ENCODE measurements at regions not wholly inside any gene's neighbourhood (a gene's known extent, or its start where the extent isn't known, plus 50 kb on each side); places are given as distances from the start of the nearest gene placed in this dataset.
"Not testable (repeated sequence)": the region's sequence is repeated elsewhere in the genome, so short reads cannot be mapped to it uniquely, and the experiment has no call there.

DNA sequence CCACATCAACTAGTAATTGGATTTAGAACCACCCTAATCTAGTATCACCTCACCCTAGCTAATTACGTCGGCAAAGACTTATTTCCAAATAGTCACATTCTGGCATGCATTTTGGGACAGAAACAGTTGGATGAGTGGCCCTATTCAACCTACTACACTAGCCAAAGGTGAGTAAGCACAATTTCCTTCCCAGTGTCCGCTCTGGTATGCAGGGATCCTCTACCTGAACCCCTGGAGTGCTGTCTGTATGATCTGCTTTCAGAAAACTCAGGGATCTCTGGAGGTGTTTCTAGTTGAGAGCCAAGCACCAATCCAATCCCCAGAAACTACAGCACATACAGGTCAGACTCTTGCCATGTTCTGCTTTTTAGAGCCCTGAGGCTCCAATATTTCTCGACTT, 717.4 kb upstream of the MANEA start:
- DNase-seq = no peak
- TF ChIP-seq, protein P1, sequence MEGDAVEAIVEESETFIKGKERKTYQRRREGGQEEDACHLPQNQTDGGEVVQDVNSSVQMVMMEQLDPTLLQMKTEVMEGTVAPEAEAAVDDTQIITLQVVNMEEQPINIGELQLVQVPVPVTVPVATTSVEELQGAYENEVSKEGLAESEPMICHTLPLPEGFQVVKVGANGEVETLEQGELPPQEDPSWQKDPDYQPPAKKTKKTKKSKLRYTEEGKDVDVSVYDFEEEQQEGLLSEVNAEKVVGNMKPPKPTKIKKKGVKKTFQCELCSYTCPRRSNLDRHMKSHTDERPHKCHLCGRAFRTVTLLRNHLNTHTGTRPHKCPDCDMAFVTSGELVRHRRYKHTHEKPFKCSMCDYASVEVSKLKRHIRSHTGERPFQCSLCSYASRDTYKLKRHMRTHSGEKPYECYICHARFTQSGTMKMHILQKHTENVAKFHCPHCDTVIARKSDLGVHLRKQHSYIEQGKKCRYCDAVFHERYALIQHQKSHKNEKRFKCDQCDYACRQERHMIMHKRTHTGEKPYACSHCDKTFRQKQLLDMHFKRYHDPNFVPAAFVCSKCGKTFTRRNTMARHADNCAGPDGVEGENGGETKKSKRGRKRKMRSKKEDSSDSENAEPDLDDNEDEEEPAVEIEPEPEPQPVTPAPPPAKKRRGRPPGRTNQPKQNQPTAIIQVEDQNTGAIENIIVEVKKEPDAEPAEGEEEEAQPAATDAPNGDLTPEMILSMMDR (IDR thresholded peaks at IDR 0.05) = no peak
- Histone ChIP-seq H3K9me3 (no peaks in the 10 kb centered on the region), H3K36me3 (no peaks in the 10 kb centered on the region), H3K4me3 (no peak overlapping the region), H3K27ac (no peak overlapping the region), H3K4me1 (no peaks in the 10 kb centered on the region), H3K27me3 (no peaks in the 10 kb centered on the region)
- intact Hi-C loops (cut with DNase I; ENCODE audit: low total_unique reads) = no loop called here

DNA sequence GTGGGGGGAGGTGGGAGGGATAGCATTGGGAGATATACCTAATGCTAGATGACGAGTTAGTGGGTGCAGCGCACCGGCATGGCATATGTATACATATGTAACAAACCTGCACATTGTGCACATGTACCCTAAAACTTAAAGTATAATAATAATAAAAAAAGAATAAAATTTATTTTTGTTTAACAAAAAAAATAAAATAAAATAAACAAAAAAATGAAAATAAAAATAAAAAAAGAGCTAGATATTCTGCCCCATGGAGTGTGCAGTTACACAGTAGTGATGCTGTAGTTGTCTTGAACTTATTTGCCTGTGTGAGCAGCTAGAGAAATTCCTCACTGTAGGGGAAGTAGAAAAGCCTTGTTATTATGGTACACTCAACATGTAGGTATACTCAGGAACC, 720.3 kb upstream of the MANEA start:
- DNase-seq; H3K27me3 ChIP-seq; intact Hi-C loops (cut with DNase I; ENCODE audit: low total_unique reads); H3K9me3 ChIP-seq; H3K4me1 ChIP-seq; H3K36me3 ChIP-seq; H3K27ac ChIP-seq; H3K4me3 ChIP-seq: not testable (repeated sequence)

DNA sequence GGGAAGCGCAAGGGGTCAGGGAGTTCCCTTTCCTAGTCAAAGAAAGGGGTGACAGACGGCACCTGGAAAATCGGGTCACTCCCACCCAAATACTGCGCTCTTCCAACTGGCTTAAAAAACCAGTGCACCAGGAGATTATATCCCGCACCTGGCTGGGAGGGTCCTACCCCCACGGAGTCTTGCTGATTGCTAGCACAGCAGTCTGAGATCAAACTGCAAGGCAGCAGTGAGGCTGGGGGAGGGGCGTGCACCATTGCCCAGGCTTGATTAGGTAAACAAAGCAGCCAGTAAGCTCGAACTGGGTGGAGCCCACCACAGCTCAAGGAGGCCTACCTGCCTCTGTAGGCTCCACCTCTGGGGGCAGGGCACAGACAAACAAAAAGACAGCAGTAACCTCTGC, 726.0 kb upstream of the MANEA start:
- H3K9me3 ChIP-seq; H3K4me1 ChIP-seq; H3K4me3 ChIP-seq; H3K27ac ChIP-seq; DNase-seq; intact Hi-C loops (cut with DNase I; ENCODE audit: low total_unique reads); H3K27me3 ChIP-seq; H3K36me3 ChIP-seq: not testable (repeated sequence)

DNA sequence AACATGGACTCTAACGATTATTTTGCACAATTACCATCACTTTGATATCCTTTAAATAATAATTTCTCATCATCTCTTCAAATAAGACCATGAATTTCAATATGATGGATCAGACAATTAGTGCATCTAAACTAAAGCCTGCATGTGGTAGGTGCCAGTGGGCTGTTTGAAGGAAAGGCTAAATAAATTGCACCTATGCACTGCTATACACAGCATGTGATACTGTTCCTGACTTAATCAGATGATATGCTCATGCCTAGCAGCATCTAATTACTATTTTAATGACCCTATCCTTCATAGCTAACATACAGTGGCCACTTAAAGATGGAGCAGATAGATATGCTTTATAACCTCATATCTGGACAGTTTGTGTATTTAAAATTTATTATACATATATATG, 731.6 kb upstream of the MANEA start:
- intact Hi-C loops (cut with DNase I; ENCODE audit: low total_unique reads) = no loop called here
- TF ChIP-seq, protein P1 (IDR thresholded peaks at IDR 0.05) = no peak
- no peaks in the 10 kb centered on the region for H3K9me3 ChIP-seq

DNA sequence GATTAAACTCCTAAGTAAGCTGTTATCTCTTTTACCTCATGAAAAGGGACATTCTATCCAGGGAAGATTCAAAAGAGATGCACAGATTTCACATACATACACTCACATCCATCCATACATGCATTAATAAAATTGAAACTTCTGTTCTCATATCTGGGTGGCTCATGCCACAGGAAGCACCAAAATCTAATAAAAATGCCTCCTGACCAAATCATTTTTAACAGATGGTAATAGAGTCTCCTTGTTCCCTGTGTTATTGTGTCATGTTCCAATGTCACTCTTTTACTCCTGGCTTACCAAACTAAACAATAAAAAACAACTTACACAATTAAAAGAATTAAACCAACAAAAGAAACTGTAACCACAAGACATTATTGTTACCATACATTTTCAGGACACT, 742.1 kb upstream of the MANEA start:
- no peaks in the 10 kb centered on the region for H3K4me1 ChIP-seq
- H3K27ac ChIP-seq = no peak overlapping the region
- H3K27me3 ChIP-seq = no peaks in the 10 kb centered on the region
- H3K9me3 ChIP-seq = no peaks in the 10 kb centered on the region
- DNase-seq = no peak
- TF ChIP-seq, protein P1 (IDR thresholded peaks at IDR 0.05) = no peak
- H3K36me3 ChIP-seq = no peaks in the 10 kb centered on the region
- intact Hi-C loops (cut with DNase I; ENCODE audit: low total_unique reads) = no loop called here
- no peak overlapping the region for H3K4me3 ChIP-seq

More for the DNA sequence above, 731.6 kb upstream of the MANEA start:
- H3K4me3 ChIP-seq = no peak overlapping the region
- H3K4me1 ChIP-seq = no peaks in the 10 kb centered on the region
- no peak overlapping the region for H3K27ac ChIP-seq
- no peak for DNase-seq
- H3K27me3 ChIP-seq = no peaks in the 10 kb centered on the region
- H3K36me3 ChIP-seq = no peaks in the 10 kb centered on the region

DNA sequence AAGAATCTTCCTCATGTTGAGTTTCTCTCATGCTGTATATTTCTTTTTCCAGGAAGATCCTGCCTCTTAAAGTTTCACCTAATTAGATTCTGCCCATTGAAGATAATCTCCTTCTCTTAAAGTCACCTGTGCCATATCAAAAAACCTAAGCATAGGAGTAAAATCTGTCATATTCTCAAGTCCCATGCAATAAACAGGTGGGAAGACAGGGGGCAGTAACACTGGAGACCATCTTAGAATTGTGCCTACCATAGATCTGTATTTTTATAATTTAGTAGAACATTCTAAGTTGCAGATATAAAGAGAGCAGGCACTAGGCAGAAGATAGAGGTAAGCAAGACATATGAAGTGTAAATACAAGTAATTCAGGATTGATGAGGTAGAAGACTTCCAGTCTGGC, 763.5 kb upstream of the MANEA start:
- TF ChIP-seq, protein P1 (IDR thresholded peaks at IDR 0.05) = no peak
- Histone ChIP-seq H3K36me3 (no peaks in the 10 kb centered on the region), H3K9me3 (no peaks in the 10 kb centered on the region), H3K27ac (no peak overlapping the region), H3K27me3 (no peaks in the 10 kb centered on the region), H3K4me3 (no peak overlapping the region), H3K4me1 (no peaks in the 10 kb centered on the region)
- intact Hi-C loops (cut with DNase I; ENCODE audit: low total_unique reads) = no loop called here
- no peak for DNase-seq

DNA sequence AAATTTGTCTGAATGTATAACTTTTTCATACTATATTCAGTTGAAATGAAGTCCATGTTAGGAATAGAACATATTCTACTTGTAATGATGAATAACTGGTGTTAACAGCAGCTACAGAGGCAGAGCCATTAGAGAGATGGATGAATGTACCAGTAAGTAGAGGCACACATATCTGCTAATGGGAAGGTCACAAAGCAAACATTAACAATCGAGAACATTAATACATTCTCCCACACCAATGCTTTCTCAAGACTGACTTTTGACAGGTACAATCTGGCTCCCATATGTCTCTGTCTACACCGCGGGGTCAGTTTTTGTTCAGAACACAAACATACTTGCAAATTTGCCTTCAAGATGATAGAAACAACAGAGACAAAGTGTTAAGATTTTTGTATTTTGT, 776.0 kb upstream of the MANEA start:
- H3K4me1 ChIP-seq = no peaks in the 10 kb centered on the region

More for the DNA sequence above, 776.0 kb upstream of the MANEA start:
- H3K27ac ChIP-seq = no peak overlapping the region
- TF ChIP-seq, protein P1 (IDR thresholded peaks at IDR 0.05) = no peak
- H3K27me3 ChIP-seq = no peaks in the 10 kb centered on the region
- no peaks in the 10 kb centered on the region for H3K9me3 ChIP-seq
- no peak for DNase-seq
- no peaks in the 10 kb centered on the region for H3K36me3 ChIP-seq
- no peak overlapping the region for H3K4me3 ChIP-seq
- intact Hi-C loops (cut with DNase I; ENCODE audit: low total_unique reads) = no loop called here
